GM21390 (cell line): ENCODE measurements at regions not wholly inside any gene's neighbourhood (a gene's known extent, or its start where the extent isn't known, plus 50 kb on each side); places are given as distances from the start of the nearest gene placed in this dataset.

ENCODE experiments used
- ATAC-seq: cut with Tn5 transposase; IDR thresholded peaks from one replicate; pipeline ENCODE4 v1.9.1; 2021; ENCODE audit not compliant: unreplicated experiment

GRCh38 chr4:144902614-144903013 lies 195.4 kb downstream of the ANAPC10 start:
- ATAC-seq = peak; percentile 66

DNA sequence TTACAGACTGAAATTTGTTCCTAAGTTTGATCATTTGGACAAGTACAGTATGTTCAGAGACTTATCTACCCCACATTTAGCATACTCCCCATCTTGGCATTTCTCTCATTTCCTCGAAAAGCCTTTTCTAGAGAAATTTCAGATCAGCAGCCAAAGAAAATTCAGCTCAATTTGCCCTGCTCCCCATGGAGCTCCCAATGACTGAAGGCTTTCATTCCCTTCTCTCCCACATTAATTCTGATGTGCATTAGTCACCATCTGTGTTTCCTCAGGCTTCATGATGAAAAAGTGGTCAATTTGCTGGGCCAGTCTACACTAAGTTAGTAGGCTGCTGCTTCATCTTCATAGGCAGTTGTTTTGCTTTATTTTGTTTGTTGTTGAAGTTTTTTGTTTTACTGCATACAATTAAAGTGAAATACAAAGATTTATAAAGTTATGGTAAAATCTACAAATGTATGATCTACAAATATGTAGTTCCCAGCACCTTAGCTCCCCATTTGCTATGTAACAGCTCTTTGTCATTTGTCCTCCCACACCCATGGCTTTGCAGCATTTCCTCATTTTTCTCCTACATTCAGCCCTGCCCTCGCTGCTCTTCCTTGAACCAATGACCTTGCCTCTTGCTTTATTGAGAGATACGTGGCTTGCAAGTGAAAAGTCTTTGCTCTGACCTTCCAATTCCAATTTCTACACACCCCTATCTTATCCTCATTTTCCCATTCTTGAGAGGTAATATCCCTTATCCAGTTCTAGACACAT lies 193.9 kb downstream of the ANAPC10 start:
- no peak for ATAC-seq

- ATAC-seq = no peak
Observed at GRCh38 chr4:144905286-144905685, 192.7 kb downstream of the ANAPC10 start.

DNA sequence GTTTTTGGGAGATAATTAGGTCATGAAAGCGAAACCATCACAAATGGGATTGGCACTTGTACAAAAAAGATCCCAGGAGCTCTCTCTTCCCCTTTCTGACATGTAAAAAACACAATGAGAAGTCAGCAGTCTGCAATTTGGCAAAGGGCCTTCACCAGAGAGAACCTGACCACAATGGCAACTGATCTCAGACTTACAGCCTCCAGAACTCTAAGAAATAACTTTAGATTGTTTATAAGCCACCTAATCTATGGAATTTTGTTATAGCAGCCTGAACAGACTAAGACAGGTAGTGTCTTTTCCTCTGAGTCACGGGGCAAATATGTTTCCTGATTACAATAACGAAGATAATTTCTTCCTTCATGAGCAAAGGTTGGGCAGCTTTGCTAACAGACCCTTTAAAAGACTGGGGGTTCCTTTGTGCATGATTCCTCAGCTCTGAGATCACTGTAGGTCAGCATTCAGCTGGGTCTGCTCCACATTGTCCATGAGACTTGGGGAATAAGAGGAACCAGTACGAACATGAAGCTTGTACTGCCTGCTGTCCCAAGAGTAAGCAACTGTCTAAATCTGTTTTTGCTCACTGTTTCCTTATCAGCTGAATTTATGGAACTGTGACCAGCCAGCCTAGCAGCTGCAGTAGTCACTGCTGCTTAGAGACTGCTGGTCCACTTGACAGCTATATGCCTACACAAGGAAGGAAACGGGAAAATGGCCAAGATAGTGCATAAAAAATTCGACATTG lies 191.6 kb downstream of the ANAPC10 start:
- ATAC-seq = peak; percentile 43

DNA sequence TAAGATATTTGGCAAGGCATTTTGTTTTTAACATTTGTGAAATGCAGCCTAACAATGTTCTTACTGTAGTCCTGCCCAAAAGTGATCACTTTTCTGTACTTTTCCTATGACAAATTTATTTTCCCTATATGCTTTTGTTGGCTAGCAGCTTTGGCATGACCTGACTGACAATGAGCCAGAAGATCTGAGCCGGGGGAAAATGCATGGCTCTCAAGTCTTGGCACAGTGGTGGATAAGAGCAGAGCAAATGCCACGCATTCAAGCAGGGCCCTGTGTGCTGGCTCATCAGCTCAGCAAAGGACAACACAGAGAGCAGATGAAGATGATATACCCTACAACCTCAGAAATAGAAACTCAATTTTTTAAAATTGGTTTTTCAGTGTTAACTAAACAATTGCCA lies 187.3 kb downstream of the ANAPC10 start:
- ATAC-seq = no peak
